ENCODE measurements at regions not wholly inside any gene's neighbourhood (a gene's known extent, or its start where the extent isn't known, plus 50 kb on each side); places are given as distances from the start of the nearest gene placed in this dataset.

- 3% methylated on average over 6 of the region's 6 CpGs for WGBS (ENCODE audit: low lambda C conversion rate)
Observed at GRCh38 chr4:179151770-179152169, 1709.5 kb upstream of the AGA start.

GRCh38 chr4:179163147-179163546, 1720.9 kb upstream of the AGA start:
- ATAC-seq (no peak), FAIRE-seq (no peak), DNase-seq (ENCODE audit: low spot score) (no peak)
- H3K9ac ChIP-seq (ENCODE audit: insufficient read depth, low read depth, low read length) = no peak overlapping the region
- no peaks in the 10 kb centered on the region for H3K9me3 ChIP-seq (ENCODE audit: low read length)
- no peaks in the 10 kb centered on the region for H3K79me2 ChIP-seq (ENCODE audit: insufficient read depth, low read length)
- ChIA-PET POLR2A (no interaction called here), CTCF (ENCODE audit: low intra/inter-chr PET ratio, low total read pairs) (no interaction called here)
- BruUV-seq (replicated peaks) = no TSS peak
- H4K20me1 ChIP-seq (ENCODE audit: insufficient read depth, low read length) = no peaks in the 10 kb centered on the region
- TF ChIP-seq ZNF468 (CRISPR knock-in tag; IDR thresholded peaks at IDR 0.05) (no peak), ZNF770 (CRISPR knock-in tag; IDR thresholded peaks at IDR 0.05) (no peak), RFXANK (CRISPR knock-in tag; IDR thresholded peaks at IDR 0.05) (no peak), TBL1XR1 (IDR thresholded peaks at IDR 0.05; ENCODE audit: borderline replicate concordance, low read length, partially characterized antibody) (no peak), TFE3 (CRISPR knock-in tag; IDR thresholded peaks at IDR 0.05) (no peak), RFXAP (CRISPR knock-in tag; IDR thresholded peaks at IDR 0.05; ENCODE audit: borderline replicate concordance) (no peak), RXRB (CRISPR knock-in tag; IDR thresholded peaks at IDR 0.05; ENCODE audit: borderline replicate concordance) (no peak), HOXD1 (CRISPR knock-in tag; IDR thresholded peaks at IDR 0.05) (no peak), ZNF557 (CRISPR knock-in tag; IDR thresholded peaks at IDR 0.05) (no peak), WIZ (CRISPR knock-in tag; IDR thresholded peaks at IDR 0.05) (no peak), ZNF761 (CRISPR knock-in tag; conservative IDR thresholded peaks at IDR 0.05) (no peak), FOXA3 (CRISPR knock-in tag; IDR thresholded peaks at IDR 0.05) (no peak)
- TF ChIP-seq, protein P1, sequence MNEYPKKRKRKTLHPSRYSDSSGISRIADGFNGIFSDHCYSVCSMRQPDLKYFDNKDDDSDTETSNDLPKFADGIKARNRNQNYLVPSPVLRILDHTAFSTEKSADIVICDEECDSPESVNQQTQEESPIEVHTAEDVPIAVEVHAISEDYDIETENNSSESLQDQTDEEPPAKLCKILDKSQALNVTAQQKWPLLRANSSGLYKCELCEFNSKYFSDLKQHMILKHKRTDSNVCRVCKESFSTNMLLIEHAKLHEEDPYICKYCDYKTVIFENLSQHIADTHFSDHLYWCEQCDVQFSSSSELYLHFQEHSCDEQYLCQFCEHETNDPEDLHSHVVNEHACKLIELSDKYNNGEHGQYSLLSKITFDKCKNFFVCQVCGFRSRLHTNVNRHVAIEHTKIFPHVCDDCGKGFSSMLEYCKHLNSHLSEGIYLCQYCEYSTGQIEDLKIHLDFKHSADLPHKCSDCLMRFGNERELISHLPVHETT (CRISPR knock-in tag; conservative IDR thresholded peaks at IDR 0.05) = no peak
- TF ChIP-seq, protein P2, sequence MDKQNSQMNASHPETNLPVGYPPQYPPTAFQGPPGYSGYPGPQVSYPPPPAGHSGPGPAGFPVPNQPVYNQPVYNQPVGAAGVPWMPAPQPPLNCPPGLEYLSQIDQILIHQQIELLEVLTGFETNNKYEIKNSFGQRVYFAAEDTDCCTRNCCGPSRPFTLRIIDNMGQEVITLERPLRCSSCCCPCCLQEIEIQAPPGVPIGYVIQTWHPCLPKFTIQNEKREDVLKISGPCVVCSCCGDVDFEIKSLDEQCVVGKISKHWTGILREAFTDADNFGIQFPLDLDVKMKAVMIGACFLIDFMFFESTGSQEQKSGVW (CRISPR knock-in tag; IDR thresholded peaks at IDR 0.05; ENCODE audit: borderline replicate concordance) = no peak
- intact Hi-C loops (cut with micrococcal nuclease; ENCODE audit: unreplicated experiment) = no loop called here
- H3K36me3 ChIP-seq (replicated peaks in 1 of 2; ENCODE audit: control insufficient read depth in 1 of 2, insufficient read depth in 2 of 2, low read length in 2 of 2) = no peaks in the 10 kb centered on the region
- H3K4me1 ChIP-seq (ENCODE audit: insufficient read depth, low read length) = no peaks in the 10 kb centered on the region
- in situ Hi-C loops (cut with HindIII; ENCODE audit: extremely low pct_ligation_motif_present, low pct_unique_long_range_greater_than_20kb) = no loop called here
- no peaks in the 10 kb centered on the region for H3K27me3 ChIP-seq (ENCODE audit: control insufficient read depth in 1 of 2, insufficient read depth in 2 of 2, low read length in 2 of 2)
- H2AFZ ChIP-seq (ENCODE audit: low read length) = no peak overlapping the region
- H3K4me3 ChIP-seq (replicated peaks in 1 of 3; ENCODE audit: insufficient read depth in 1 of 3, low read depth in 2 of 3, low read length in 3 of 3) = no peak overlapping the region
- H3K4me2 ChIP-seq (ENCODE audit: low read depth, low read length) = no peak overlapping the region
- no peak overlapping the region for H3K27ac ChIP-seq (ENCODE audit: extremely low read length, insufficient read depth, low read length)
- 1% methylated on average over 2 of the region's 2 CpGs for WGBS (ENCODE audit: low lambda C conversion rate)

More at GRCh38 chr4:179151770-179152169, 1709.5 kb upstream of the AGA start:
- H3K4me2 ChIP-seq (ENCODE audit: low read depth, low read length) = no peak overlapping the region
- peaks cover 34% of the 10 kb centered on the region for H3K9me3 ChIP-seq (ENCODE audit: low read length)
- DNase-seq (ENCODE audit: low spot score) (no peak), ATAC-seq (no peak), FAIRE-seq (no peak)
- H3K4me3 ChIP-seq (replicated peaks in 1 of 3; ENCODE audit: insufficient read depth in 1 of 3, low read depth in 2 of 3, low read length in 3 of 3) = no peak overlapping the region
- no peaks in the 10 kb centered on the region for H3K79me2 ChIP-seq (ENCODE audit: insufficient read depth, low read length)
- TF ChIP-seq RORA (CRISPR knock-in tag; IDR thresholded peaks at IDR 0.05) = no peak
- no peak for TF ChIP-seq NR2F6 (IDR thresholded peaks at IDR 0.05)
- no peak for TF ChIP-seq NR2F6 (CRISPR knock-in tag; IDR thresholded peaks at IDR 0.05)
- no peak for TF ChIP-seq ZNF556 (CRISPR knock-in tag; IDR thresholded peaks at IDR 0.05; ENCODE audit: borderline replicate concordance)
- in situ Hi-C loops (cut with HindIII; ENCODE audit: extremely low pct_ligation_motif_present, low pct_unique_long_range_greater_than_20kb) = no loop called here
- H3K27ac ChIP-seq (ENCODE audit: extremely low read length, insufficient read depth, low read length) = no peak overlapping the region
- H2AFZ ChIP-seq (ENCODE audit: low read length) = no peak overlapping the region
- H4K20me1 ChIP-seq (ENCODE audit: insufficient read depth, low read length) = no peaks in the 10 kb centered on the region
- H3K36me3 ChIP-seq (replicated peaks in 1 of 2; ENCODE audit: control insufficient read depth in 1 of 2, insufficient read depth in 2 of 2, low read length in 2 of 2) = no peaks in the 10 kb centered on the region
- intact Hi-C loops (cut with micrococcal nuclease; ENCODE audit: unreplicated experiment) = no loop called here
- ChIA-PET POLR2A (no interaction called here), CTCF (ENCODE audit: low intra/inter-chr PET ratio, low total read pairs) (no interaction called here)
- no peaks in the 10 kb centered on the region for H3K27me3 ChIP-seq (ENCODE audit: control insufficient read depth in 1 of 2, insufficient read depth in 2 of 2, low read length in 2 of 2)
- no TSS peak for BruUV-seq (replicated peaks)
- H3K4me1 ChIP-seq (ENCODE audit: insufficient read depth, low read length) = no peaks in the 10 kb centered on the region
- H3K9ac ChIP-seq (ENCODE audit: insufficient read depth, low read depth, low read length) = no peak overlapping the region

Measured in HepG2 (cell line).